PC-9 (cell line): ENCODE measurements at regions not wholly inside any gene's neighbourhood (a gene's known extent, or its start where the extent isn't known, plus 50 kb on each side); places are given as distances from the start of the nearest gene placed in this dataset.

Source experiments
- CTCF ChIP-seq: fragments of 200-600 bp; sonication (generic); conservative IDR thresholded peaks from 2 replicates; pipeline ENCODE4 v1.6.1; 2017; ENCODE audit warnings: mixed run types, antibody characterized with exemption, mild to moderate bottlenecking, moderate library complexity
- EZH2 ChIP-seq: fragments of 200-600 bp; sonication (generic); IDR thresholded peaks from 2 replicates; pipeline ENCODE4 v1.8.0; 2017; ENCODE audit warnings: antibody characterized with exemption, low read depth

- TF ChIP-seq CTCF (no peak), EZH2 (no peak)
Observed at GRCh38 chrX:35166023-35166422, 223.4 kb downstream of the FAM47B start.
